HG03280 (cell line): ENCODE measurements at regions not wholly inside any gene's neighbourhood (a gene's known extent, or its start where the extent isn't known, plus 50 kb on each side); places are given as distances from the start of the nearest gene placed in this dataset.

Experiments
- ATAC-seq: cut with Tn5 transposase; IDR thresholded peaks from one replicate; pipeline ENCODE4 v1.9.1; 2021; ENCODE audit warnings: mild to moderate bottlenecking, moderate library complexity; ENCODE audit not compliant: unreplicated experiment

- no peak for ATAC-seq
Observed at GRCh38 chr3:44013967-44014366, 227.7 kb upstream of the TOPAZ1 start.

GRCh38 chr3:44015170-44015569 lies 226.5 kb upstream of the TOPAZ1 start:
- ATAC-seq = no peak

GRCh38 chr3:44016818-44017217 lies 224.9 kb upstream of the TOPAZ1 start:
- no peak for ATAC-seq

GRCh38 chr3:44018926-44019325 lies 222.8 kb upstream of the TOPAZ1 start:
- ATAC-seq = no peak

GRCh38 chr3:44019736-44020135 lies 221.9 kb upstream of the TOPAZ1 start:
- ATAC-seq = no peak

- ATAC-seq = no peak
Observed at GRCh38 chr3:44020143-44020542, 221.5 kb upstream of the TOPAZ1 start.

- no peak for ATAC-seq
Observed at GRCh38 chr3:44021651-44022594, 219.8 kb upstream of the TOPAZ1 start.

- no peak for ATAC-seq
Observed at GRCh38 chr3:44023961-44024593, 217.6 kb upstream of the TOPAZ1 start.

GRCh38 chr3:44026220-44026865 lies 215.3 kb upstream of the TOPAZ1 start:
- ATAC-seq = no peak

GRCh38 chr3:44029100-44029499 lies 212.6 kb upstream of the TOPAZ1 start:
- ATAC-seq = no peak

- no peak for ATAC-seq
Observed at GRCh38 chr3:44030285-44030684, 211.4 kb upstream of the TOPAZ1 start.

- no peak for ATAC-seq
Observed at GRCh38 chr3:44030687-44031305, 210.9 kb upstream of the TOPAZ1 start.

GRCh38 chr3:44031387-44032380 lies 210.0 kb upstream of the TOPAZ1 start:
- no peak for ATAC-seq

GRCh38 chr3:44032487-44032886 lies 209.2 kb upstream of the TOPAZ1 start:
- no peak for ATAC-seq

- no peak for ATAC-seq
Observed at GRCh38 chr3:44033123-44033522, 208.6 kb upstream of the TOPAZ1 start.

- ATAC-seq = no peak
Observed at GRCh38 chr3:44036850-44037249, 204.8 kb upstream of the TOPAZ1 start.

- ATAC-seq = no peak
Observed at GRCh38 chr3:44039006-44039405, 202.7 kb upstream of the TOPAZ1 start.

- ATAC-seq = no peak
Observed at GRCh38 chr3:44041726-44042125, 200.0 kb upstream of the TOPAZ1 start.

GRCh38 chr3:44042772-44043171 lies 198.9 kb upstream of the TOPAZ1 start:
- no peak for ATAC-seq
